Colon (tissue), 2 donors: ENCODE measurements at regions not wholly inside any gene's neighbourhood (a gene's known extent, or its start where the extent isn't known, plus 50 kb on each side); places are given as distances from the start of the nearest gene placed in this dataset.
A peak's percentile ranks its signal among the peaks of the same experiment; 100 is the strongest.

Experiments used
- FAIRE-seq: peaks from 2 replicates; lab custom pipeline; 2012; peaks lifted over from hg19 to GRCh38; lab: Jason Lieb, UNC
- donor health status: control.
- donor health status: control.

DNA sequence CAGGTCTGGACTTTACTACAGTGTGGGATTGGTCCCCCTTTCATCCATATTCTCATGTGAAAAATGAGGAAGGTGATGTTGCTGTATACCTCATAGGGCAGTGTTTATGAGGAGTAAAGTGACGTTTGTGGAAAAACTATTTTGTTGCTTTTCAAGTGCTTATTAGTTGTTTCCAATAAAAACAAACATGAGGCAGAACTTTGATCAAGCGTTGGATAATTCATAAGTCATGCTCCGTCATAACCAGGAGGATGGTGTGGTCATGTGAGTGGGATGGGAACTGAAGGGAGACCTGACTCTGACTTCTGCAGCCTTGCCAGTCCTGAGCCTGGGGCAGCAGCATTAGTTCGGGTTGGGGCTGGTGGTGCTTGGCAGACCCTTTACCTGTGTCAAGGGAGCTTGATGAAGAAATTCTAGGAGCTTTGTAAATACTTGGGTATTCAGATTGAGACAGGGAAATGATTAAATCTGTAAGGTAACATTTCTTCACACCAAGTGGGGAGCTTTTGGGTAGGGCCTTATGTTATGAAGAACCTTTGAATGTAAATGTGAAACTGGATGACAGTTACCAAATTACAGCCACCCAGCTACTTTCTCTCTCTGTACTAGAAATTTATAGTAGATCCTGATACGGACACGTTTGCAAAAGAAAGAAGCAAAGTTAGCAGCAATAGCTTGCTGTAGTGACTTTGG, 462.4 kb upstream of the RGS6 start:
- FAIRE-seq = no peak

DNA sequence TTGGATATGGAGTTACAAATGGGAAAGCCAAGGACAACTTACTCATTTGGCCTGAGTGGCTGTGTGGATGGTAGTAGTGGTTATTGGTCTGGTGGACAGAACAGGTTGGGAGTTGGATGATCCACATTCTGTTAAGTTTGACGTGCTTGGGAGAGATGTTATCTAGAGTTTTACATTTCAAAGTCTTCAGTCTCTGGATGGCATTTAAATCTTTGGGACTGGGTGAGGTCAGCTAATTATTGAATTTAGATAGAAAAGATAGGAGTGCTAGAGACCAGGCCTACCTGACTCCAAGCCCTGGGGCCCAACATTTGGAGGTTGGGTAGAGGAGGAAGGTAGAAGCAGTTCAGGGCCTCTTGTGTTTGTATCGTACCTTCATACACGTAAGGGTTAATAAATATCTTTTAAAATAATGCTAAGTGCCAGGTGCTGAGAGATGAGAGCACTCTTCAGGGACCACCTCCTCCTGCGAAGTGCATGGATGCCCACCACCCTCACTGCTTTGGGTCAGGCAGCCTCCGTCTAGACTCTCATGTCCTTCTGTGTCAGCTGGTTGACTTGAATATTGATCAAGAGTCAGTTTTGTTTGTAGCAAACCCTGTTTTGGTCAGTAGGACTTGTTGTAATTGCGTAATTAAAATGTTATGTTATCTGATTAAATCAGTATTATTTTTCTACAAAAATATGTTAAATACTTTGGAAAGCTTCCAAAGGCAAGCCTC, 460.4 kb upstream of the RGS6 start:
- FAIRE-seq = no peak

DNA sequence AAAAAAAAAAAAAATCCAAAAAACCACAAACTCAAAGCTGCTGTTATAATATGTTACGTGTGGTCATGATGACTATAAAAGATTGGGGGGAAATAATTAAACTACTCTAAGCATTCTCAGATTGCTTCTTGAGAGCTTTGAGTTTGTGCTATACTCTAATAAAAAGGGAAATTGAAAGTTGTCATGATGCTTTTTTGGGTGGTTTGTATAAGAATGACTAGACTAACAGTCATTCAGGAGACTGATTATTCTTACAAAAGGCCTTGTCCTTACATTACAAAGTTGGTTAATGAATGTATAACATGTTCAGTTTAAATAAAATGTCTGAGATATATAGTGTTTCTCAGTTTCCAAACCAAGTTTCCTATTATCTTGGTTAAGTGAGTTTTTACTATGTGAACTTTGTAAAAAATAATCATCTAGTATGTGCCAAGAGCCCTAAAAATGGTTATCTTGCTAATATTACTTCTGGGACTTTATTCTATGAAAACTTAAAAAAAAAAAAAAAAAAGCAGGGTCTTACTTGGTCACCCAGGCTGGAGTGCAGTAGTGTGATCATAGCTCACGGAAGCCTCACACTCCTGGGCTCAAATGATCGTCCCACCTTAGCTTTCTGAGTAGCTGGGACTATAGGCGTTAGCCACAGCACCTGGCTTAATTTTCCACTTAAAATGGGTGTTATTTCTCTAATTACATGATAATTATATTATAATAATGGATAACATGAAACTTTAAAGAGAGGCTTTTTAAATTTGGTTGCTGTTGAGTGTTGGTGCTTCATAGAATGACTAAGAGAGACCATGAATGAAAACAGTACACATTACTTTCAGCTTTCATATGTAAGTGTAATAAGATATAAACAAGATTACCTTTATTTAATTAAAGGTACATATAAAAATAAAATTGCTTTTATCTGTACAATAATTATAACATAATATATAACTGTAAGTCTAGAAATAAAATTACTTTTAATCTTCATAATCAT, 459.6 kb upstream of the RGS6 start:
- FAIRE-seq = peak; percentile 41

DNA sequence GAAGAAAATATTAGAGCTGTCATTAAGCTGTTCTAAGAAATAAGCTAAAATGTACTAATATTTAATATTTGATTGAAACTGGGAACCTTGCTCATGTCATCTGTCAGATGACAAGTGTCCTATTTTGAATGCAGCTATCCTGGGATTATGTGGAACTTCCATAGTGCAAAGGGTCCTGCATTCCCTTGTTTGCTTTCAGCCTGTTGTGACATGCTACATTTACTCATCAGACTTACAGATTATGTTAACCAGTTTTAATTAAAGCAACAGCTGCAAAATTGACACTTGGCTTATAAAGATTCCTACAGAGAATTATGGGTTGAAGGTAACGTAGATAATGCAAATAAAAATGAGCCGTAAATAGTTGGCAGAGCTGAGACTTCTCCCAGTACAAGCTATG, 458.4 kb upstream of the RGS6 start:
- no peak for FAIRE-seq

DNA sequence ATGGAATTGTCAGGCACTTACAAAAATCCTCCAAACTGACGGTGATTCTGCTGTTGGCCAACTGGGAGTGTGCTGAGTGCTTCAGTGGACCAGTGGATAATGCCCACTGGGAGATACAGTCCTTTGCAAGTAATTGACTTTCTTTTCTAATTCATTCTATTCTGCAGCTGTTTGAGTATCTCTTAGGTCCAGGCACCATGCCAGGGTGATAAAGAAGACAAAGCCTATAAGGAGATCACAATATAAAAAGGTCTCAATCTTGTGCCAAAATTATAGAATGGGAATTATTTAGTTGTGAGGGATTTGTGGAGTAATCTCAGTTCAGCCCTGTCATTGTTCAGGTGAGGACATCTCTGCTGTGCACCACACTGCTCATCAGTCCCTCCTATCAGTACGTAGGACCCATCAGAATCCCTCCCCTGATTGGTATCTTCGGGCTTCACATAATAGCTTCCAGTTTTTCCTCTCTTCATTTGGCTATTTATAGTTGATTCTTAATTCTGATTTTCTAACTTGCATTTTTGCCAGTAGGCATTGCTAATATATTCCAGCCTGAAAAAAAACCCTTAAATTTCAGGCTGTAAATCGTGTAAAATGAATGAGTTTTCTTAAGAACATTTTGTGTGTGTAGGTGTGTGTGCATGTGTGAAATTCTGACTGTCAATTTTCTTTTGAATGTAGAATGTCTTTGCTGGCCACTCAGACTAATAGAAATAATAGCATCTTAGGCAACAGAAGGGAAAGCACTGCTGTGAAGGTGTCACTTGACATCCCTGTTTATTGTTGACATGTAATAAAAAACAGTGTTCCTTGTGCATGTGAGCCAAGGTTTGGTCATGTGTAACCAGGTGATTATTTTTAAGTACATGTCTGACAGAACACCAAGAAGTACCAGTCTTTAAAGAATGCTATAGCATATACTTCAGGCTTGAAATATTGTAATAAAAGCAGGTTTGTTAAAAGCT, 457.6 kb upstream of the RGS6 start:
- no peak for FAIRE-seq

DNA sequence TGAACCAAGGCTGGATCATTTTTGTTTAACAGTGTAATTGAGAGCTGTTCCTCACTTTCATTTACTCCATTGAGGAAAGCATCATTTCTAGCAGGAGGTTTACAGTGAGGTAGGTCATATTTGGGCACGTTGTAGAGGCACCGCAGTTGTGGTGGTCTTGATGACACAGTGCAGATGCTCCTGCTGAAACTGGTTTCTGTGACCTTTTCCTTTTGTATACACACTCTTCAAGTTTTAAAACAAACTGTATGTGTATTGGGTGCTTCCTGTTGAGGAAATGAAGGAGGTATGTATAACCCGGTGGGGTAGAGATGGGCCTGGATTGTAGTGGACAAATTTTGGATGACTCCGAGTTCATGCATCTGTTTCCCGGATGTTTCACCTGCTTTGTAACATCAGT, 456.3 kb upstream of the RGS6 start:
- FAIRE-seq = no peak

DNA sequence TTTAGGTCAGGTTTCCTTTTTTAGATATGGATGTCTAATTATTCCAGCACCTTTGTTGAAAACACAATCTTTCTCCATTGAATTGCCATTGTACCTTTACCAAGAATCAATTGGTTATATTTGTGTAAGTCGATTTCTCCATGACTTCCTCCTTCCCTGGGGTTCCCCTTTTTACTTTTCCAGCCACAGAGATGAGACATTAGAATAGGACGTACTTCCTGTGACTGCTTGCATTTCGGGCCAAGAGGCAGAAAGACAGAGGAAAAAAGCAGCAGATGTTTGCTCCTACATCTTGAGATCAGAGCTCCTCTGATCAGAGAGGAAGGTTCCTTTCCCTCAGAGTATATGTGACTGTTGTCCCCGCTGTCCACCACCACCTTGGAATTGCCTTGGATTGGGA, 453.7 kb upstream of the RGS6 start:
- FAIRE-seq = no peak

DNA sequence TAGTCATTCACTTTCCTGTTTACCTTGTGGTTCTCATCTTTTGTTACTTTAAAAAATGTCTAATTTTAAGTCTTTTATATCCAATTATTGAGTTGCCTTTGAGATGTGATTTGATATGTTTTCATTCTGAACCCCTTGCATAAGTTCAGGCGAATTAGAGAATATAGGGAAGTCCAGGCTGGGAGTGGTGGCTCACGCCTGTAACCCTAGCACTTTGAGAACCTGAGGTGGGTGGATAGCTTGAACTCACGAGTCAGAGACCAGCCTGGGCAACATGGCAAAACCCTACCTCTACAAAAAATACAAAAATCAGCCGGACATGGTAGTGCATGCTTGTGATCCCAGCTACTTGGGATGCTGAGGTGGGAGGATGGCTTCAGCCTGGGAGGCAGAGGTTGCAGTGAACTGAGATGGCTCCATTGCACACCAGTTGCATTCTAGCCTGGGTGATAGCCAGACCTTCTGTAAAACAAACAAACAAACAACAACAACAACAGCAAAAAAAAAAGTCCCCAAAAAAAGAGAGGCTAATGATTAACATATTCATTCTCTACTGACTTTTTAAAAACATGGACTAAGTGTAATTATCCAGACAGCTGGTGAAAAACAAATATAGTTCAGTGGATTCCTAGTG, 451.1 kb upstream of the RGS6 start:
- no peak for FAIRE-seq

DNA sequence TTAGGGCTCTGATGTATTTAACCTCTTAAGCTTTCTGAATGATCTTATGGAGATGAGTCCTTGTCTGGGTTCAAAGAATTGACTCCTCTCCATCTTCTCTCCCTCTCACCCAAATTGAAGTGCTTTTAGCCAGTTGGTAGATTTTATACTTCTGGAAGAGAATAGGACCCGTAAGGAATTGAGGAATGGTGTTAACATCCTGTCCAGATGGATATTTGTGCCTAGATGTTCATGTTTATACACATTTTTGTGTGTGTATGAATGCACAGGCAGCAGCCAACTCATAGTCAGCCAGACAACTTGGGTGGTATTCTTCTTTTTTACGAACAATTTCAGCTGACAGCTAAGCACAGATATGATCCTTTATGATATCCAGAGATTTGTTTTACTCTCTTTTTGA, 449.6 kb upstream of the RGS6 start:
- no peak for FAIRE-seq

DNA sequence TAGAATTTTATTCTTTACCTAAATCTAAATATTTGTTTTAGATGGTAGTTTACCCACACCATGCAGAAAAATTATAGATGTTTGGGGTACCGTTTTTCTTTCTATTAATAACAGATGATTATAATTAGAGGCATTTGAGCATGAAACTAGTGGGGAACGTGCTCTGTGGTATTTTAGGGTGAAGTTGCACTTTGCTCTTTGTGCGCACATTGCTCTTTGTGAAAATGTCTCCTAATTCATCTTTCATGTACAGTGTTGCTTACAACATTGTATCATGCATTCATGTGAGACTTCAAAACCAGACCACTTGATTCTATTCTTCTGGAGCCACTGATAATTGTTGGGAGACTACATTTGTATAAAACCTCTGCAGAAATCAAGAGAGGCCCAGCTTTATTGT, 449.1 kb upstream of the RGS6 start:
- FAIRE-seq = no peak

DNA sequence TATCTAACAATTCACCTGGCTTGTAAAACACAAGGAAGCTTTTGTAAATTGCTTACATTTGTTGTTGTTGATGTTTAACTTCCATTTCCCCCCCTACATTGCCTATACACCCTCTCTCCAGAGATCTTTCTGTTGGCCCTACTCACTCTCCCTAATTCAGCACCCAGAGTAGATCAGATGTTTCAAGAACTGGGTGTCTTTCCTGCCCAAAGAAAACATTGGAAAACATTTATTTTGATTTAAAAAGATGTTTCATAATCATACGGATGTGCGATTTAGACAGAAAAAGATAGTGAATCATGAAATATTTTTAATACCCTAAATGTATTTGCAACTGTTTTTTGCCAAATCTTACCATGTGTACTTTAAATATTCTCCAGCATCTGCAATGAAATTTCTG, 446.4 kb upstream of the RGS6 start:
- no peak for FAIRE-seq

DNA sequence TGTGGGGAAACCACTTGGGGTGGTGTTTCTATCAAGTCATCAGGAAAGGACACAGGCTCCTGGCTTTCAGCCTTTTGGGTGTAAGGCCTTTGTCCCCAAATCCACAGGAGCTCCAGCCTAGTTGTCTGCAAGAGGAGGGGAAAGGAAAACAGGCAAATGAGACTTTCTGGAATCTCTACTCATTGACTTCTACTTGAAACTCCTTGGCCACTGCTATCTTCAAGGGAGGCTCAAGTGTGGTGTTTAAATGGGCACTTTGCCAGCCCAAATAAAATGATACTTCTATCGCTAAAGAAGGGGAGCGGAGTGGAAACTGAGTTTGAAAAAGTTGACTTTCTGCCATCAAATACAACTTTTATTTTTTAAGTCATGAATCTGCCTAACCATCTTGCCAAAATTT, 445.9 kb upstream of the RGS6 start:
- no peak for FAIRE-seq

DNA sequence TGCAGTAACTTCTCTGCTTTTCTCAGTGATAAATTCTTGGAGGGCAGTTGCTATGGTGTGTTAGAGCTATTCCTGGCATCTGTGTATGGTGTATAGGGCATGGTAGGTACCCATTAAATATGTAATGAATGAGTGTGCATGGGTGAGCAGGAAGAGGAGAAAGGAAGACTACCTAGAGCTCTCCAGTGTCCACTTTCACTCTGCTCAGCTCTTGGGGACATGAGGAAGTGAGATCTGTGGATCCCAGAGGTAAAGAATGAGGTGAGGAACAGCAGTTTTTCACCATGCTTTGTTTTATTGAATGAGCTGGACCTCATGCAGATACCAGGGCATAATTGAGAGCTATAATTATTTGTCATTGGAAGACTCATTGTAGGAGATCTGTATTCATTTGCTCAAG, 444.8 kb upstream of the RGS6 start:
- no peak for FAIRE-seq

DNA sequence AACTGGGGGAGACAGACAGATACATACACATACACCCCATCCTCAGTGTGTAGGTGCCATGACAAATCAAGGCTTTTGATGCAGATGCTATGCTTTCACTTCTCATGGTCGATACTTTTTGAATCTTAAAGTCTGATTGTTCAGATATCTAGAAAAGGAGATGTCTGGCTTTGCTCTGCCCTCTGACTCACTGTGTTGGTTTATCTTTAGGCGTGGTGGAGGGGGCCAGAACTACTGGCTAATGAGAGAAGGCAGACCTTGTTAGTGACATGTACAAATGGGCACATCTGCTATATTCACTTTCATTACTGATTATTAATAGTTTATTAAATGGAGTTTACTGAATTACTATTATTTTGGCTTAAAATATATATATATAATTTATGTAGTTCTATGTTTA, 444.3 kb upstream of the RGS6 start:
- no peak for FAIRE-seq

DNA sequence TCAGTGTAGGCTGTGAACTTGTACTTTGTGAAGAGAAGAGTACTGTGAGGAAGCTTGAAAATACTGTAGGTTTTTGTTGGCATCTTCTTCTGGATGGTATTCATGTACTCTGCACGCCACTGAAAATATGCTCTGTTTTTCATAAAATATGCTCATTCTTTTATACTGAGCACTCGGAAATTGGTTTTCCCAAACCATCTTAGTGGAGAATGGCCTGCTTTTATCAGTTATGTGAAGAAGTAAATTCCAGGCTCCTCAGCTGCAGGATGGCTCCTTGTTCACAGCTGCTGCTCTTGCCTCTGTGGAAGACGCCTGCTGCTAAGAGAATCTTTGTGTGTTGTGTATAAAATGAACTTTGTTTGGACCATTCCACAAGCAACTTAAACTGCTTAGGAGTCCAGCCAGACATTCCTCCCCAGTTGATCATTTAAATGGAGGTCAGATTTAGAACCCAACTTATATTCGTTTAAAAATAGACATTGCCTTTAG, 443.5 kb upstream of the RGS6 start:
- FAIRE-seq = no peak

DNA sequence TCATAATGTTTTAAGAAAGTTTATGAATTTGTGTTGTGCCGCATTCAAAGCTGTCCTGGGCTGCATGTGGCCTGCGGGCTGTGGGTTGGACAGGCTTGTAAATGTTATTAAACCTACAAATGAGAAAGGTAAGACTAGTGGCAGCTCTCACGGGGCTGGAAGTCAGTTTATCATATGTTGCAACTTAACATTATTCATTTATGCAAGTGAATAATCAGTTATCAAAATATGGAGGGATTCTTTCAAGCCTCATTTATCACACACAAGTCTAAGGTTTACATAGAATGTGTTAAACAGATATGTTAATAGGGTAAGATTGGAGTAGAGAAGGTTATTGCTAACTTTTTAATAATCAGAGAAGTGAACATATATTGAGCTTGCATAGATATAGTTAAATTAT, 442.5 kb upstream of the RGS6 start:
- no peak for FAIRE-seq

DNA sequence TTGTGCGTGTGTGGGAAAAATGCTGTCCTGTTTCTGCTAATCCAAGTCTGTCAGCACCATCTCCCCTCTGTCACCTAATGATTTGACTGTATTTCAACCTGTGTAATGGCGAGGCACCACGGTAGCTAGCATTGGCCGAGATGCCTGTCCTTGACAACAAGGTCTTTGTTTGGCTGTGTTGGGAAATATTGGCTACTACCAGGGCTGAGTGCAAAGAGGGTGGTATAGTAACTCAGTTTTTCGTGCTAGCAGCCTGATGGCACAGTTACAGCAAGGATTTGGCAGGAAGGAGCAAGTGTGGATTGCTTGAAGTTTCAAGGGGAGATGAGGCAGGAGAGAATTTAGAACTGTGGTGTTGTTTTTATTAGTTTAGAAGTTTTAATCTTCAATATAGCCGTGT, 440.3 kb upstream of the RGS6 start:
- no peak for FAIRE-seq

DNA sequence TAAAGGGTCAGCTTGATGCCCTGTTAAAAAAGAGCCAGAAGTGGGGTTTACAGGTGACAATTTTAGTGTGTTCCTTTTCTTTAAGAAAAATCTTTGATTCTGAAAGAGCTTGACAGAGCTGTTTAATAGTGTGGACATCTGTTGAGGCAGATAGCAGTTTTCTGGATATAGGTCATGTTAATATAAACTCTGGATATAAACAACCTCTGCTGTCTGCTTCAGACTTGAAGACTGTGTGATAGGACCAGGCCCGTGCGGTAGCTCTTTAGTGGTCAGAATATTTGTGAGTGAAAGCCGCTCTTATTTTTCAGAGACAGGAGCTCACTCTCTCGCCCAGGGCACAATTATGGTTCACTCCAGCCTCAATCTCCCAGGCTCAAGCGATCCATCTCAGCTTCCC, 439.9 kb upstream of the RGS6 start:
- no peak for FAIRE-seq

DNA sequence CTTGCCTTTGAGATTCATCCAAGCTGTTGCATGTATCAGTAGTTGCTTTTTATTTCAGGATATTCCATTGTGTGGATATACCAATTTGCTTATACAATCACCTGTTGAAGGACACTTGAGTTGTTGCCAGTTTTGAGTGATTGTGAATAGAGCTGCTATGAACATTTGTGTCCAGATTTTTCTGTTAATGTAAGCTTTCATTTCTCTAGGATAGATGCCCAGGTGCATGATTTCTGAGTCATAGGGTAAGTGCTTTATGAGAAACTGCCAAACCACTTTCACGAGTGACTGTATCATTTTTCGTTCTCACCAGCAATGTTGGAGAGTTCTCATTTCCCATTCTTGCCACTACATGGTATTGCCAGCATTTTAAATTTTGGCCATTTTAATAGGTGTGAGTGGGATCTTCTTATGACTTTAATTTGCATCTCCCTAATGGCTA, 434.6 kb upstream of the RGS6 start:
- no peak for FAIRE-seq

DNA sequence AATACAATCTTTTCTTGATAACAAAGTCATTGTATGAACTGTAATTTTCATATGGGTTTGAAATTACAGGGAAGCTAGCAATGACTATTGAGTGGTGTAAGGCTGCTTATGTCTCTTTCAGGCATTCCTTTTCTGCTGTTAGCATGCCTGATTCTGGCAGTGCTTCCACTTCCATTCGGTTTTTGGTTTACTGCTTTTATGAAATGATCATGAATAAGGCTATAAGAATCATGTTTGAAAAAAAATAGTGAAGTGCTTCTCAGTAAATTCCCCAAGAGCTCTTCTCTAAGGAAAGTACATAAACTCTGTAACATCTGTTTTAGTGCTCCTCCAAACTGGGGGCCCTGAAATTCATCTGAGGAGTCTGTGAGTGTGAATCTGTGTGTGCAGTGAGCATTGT, 434.0 kb upstream of the RGS6 start:
- no peak for FAIRE-seq

DNA sequence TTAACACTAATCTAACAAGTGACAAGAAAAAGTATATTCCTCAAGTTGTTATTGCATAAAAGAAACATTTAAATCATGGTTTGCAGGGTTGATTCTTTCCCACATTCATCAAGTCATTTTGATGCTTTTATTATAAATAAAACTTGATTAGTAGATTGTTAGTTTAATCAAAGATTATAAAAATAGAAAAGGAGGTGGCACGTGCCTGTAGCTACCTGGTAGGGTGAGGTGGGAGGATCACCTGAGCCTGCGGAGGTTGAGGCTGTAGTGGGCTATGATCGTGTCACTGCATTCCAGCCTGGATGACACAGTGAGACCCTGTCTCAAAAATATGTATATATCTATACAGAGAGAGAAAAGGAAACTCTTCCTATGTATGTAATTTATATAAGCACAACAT, 433.2 kb upstream of the RGS6 start:
- FAIRE-seq = no peak
